AG09319 (cell line): ENCODE measurements at regions not wholly inside any gene's neighbourhood (a gene's known extent, or its start where the extent isn't known, plus 50 kb on each side); places are given as distances from the start of the nearest gene placed in this dataset.

Experiments
- DNase-seq: peaks from one replicate; pipeline ENCODE4 v3.0.0-alpha.2; 2010; ENCODE audit warnings: low read depth; ENCODE audit errors: extremely low read depth
- CTCF ChIP-seq: IDR thresholded peaks from 2 replicates; pipeline ENCODE4 v1.5.1; 2011; ENCODE audit warnings: low read depth, mild to moderate bottlenecking, inconsistent platforms, low read length, moderate library complexity

- no peak for DNase-seq
- no peak for TF ChIP-seq CTCF
Observed at GRCh38 chr6:93047033-93047432, 372.3 kb downstream of the EPHA7 start.

GRCh38 chr6:93045156-93045555 is 374.2 kb downstream of the EPHA7 start:
- no peak for TF ChIP-seq CTCF
- no peak for DNase-seq

GRCh38 chr6:93040375-93040774 is 379.0 kb downstream of the EPHA7 start:
- no peak for DNase-seq
- no peak for TF ChIP-seq CTCF

- no peak for DNase-seq
- no peak for TF ChIP-seq CTCF
Observed at GRCh38 chr6:93036835-93037234, 382.5 kb downstream of the EPHA7 start.

GRCh38 chr6:93035756-93036155 is 383.6 kb downstream of the EPHA7 start:
- no peak for DNase-seq

GRCh38 chr6:93021235-93021915 is 398.0 kb downstream of the EPHA7 start:
- no peak for DNase-seq
- no peak for TF ChIP-seq CTCF

More at GRCh38 chr6:93035756-93036155, 383.6 kb downstream of the EPHA7 start:
- no peak for TF ChIP-seq CTCF

GRCh38 chr6:93017626-93018025 is 401.7 kb downstream of the EPHA7 start:
- TF ChIP-seq CTCF = no peak
- DNase-seq = no peak
